HepG2 (cell line): ENCODE measurements at regions not wholly inside any gene's neighbourhood (a gene's known extent, or its start where the extent isn't known, plus 50 kb on each side); places are given as distances from the start of the nearest gene placed in this dataset.

Source experiments
- HMG20A ChIP-seq: IDR thresholded peaks from 2 replicates; pipeline ENCODE4 v1.6.1; 2016; ENCODE audit warnings: borderline replicate concordance
- JUND ChIP-seq: sonication (generic); formaldehyde crosslinking; IDR thresholded peaks from 2 replicates; pipeline ENCODE4 v1.8.0; 2022; ENCODE audit warnings: mild to moderate bottlenecking, missing genetic modification reagents
- NKX3-1 ChIP-seq: sonication (generic); formaldehyde crosslinking; IDR thresholded peaks from 2 replicates; pipeline ENCODE4 v1.5.0; 2020; ENCODE audit warnings: missing genetic modification reagents
- PAXIP1 ChIP-seq: sonication (generic); formaldehyde crosslinking; conservative IDR thresholded peaks from 2 replicates; pipeline ENCODE4 v1.4.0; 2020; ENCODE audit warnings: mild to moderate bottlenecking, missing genetic modification reagents, moderate library complexity
- ZBTB46 ChIP-seq: sonication (generic); formaldehyde crosslinking; IDR thresholded peaks from 2 replicates; pipeline ENCODE4 v1.4.0; 2020; ENCODE audit warnings: mild to moderate bottlenecking, missing genetic modification reagents, borderline replicate concordance
- ZNF275 ChIP-seq: sonication (generic); formaldehyde crosslinking; IDR thresholded peaks from 2 replicates; pipeline ENCODE4 v1.8.0; 2022; ENCODE audit warnings: missing genetic modification reagents, mild to moderate bottlenecking, inconsistent platforms, borderline replicate concordance
- ZNF3 ChIP-seq: IDR thresholded peaks from 2 replicates; pipeline ENCODE4 v1.7.0; 2017; ENCODE audit warnings: inconsistent platforms

GRCh38 chr21:28821276-28822122, 171.2 kb downstream of the LTN1 start:
- TF ChIP-seq PAXIP1 (CRISPR knock-in tag): no peak
- TF ChIP-seq HMG20A: no peak
- TF ChIP-seq ZNF3 (CRISPR knock-in tag): no peak
- no peak for TF ChIP-seq ZBTB46 (CRISPR knock-in tag)
- TF ChIP-seq ZNF275: no peak
- TF ChIP-seq JUND (CRISPR knock-in tag): no peak
- TF ChIP-seq NKX3-1: no peak
